ENCODE measurements at regions not wholly inside any gene's neighbourhood (a gene's known extent, or its start where the extent isn't known, plus 50 kb on each side); places are given as distances from the start of the nearest gene placed in this dataset.
"Not testable (repeated sequence)": the region's sequence is repeated elsewhere in the genome, so short reads cannot be mapped to it uniquely, and the experiment has no call there.

DNA sequence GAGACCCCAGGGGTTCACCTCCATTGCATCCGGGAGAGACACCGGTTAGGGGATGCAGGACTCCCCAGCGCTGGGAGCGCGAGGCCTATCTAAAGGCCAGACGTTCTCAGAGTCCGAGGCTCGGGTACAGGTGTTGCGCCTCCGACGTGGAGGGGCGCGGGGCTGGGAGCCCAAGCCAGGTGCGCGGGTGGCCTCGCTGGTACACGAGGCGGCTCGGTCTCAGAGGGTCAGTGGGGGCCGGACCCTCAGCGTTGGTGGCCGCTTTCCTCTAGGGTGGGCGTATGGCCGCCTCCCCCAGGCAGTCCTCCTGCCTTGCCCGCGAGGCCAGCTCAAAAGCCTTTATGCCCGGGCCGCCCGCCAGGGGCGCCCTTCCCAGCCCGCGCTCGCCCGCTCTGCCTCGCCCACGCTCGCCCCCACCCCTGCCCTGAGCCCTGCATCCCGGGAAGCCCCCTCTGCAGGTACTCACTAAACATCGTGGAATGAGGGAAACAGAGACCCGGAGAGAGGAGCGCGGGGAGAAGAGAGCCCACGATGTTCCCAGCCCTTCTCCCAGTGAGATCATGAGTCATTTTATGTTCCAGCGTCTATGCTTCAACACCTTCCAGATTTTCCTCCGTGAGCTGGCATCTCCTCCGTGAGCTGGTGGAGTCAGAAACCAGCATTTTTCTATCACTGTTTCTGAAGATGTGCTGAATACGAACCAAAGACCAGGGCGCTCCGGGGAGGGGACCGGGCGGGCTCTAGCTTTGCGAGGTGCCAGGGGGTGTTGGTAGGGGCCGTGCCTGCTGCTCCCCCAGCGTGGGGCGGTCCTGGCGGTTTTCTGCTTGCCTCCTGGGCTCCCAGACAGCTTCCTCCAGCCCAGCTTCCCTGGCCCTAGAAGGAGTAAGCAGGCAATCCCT is 73.8 kb downstream of the DIO3 start:
- no peak for DNase-seq

DNA sequence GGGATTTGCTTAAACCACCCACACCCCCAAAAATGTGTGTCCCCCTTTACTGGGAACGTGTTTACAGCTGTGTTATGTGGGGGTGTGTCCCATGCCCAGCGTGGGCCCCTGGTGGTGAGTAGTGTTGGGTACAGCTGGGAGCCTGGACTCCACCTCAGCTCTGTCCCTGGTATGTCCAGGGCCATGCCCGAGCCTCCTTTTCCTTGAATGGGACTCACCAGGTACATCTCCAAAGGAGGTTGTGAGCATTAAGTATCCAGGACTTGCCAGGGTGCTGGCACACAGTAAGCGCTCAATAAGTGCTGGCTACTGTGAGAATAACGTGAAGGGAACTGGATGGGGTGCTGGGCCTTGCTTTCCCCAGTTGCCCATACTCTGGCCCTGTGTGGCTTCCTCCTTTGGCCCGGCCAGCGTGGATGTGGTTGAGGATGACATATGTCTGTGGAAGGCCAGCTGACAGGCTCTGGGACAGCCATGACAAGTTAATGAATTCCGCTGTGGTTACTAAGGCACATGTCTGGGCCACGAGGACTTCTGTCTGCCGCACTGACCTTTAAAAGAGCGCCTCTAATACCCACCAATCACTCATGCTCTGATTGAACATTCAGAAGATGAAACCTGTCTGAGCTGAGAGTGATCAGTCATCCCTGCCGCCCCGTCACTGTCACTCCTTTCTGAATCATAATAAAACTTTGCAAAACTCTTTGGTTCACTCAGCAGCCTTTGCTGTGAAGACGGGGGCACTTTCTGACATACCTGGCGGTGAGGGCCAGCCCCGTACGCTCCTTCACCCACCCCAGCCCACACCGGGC is 74.7 kb downstream of the DIO3 start:
- no peak for DNase-seq

DNA sequence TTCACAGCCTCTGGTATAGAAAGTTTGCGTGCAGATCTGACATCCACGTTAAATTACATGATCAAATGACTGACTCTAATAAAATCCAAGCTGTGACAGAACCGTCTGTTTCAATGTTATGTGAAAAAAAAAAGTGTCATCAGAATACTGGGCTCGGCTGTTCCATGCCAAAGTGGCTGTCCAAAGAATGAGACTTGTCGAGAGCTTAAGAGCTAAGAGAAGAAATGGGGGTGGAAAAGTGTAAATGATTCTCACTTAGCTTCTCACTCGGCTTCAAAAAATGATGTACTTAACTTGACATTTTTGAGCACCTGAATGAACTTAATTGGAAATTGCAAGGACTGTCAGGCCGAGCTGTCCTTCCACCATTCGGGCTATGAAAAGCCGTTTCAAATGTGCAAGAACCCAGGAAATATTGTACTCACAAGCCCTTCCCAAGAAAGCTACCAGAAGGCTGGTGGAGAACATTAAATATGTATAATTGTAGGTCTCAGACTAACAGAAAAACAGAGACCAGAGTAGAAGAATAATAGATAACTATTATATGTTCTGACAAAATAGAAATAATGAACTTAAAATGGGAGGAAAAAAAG is 78.0 kb downstream of the DIO3 start:
- DNase-seq: no peak

DNA sequence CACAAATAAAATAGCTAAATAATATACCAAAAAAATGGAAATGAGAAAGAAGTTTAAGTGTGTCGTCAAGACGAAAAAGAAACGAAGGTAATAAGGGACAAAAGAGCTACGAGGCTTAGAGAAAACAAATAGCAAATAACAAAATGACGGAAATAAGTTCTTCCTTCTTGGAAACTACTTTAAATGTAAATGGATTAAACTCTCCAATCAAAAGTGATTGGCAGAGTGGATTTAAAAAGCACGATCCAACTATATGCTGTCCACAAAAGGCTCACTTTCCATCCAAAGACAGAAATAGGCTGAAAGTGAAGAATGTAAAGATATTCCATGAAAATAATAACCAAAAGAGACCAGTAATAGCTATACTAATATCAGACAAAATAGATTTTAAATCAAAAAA is 82.4 kb downstream of the DIO3 start:
- no peak for DNase-seq

DNA sequence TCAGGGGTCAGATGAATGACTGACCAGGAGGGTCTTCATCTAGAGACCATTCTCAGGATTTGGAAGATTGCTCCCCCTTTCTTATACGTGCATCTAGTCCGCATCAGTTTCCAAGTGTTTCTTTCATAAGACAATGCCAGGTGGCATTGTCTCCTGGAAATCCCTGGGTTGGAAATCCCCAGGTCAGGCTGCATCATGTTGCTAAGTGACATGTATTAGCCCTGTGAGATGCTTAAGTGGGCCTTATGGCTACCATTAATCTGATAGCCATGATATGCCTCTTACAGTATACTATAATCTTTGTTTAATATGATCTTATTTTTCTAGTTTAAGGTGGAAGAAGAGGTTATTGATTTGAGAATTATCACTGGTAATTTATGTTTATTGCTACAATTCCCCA is 92.8 kb downstream of the DIO3 start:
- DNase-seq: no peak

DNA sequence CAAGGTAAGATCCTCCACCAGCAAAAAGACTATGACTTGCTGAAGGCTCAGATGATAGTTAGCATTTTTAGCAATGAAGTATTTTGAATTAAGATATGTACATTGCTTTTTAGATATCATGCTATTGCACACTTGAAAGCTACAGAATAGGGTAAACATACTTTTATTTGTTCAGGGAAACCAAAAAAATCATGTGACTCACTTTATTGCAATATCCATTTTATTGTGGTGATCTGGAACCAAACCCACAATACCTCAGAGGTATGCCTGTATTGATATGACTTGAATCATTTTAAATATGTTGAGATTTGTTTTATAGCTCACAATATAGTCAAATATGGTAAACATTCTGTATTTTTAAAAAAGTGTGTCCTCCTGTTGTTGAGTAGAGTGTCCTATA is 96.1 kb downstream of the DIO3 start:
- DNase-seq: no peak

DNA sequence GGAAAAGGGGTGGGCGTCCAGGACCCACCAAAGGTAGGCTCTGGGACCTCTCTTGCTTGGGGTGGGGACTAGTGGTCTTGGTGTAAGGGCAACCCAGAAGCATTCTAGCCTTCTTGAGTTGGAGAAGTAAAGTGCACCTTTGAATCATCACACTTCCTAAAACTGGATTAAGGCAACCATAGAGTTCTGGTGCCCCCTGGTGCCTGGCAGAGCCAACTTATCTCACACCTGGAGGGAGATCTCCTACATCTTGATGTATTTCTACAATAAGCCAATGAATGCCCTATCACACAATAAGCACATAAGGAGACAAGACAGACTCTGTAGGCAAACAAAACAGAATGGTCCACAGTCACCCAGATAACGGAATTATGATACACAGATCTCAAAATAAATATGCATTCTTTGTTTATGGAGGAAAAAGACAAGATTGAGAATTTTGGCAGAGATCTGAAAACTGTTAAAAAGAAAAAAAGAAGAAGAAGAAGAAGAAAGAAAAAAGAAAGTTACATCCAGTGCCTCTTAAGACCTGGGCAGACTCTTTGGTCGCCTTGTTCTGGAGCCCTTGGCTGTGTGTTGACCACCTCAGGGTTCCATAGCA is 95.9 kb upstream of the PPP2R5C start:
- DNase-seq: no peak

DNA sequence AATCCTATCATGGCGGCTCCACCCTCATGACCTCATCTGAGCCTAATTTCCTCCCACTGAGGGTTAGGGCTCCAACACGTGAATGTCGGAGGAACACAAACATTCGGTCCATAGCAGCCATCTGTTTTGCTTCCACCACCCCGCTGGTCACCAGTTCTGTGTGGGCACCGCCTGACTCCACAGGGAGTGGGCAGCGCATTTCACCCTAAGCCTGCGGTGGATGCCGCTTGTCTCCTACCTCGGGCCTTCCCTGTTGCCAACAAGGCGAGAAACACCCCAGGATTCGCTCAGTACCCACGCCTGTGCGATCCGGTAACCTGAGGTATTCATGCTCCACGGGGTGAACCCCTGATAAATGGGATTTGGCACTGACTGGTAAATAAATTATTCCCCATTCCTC is 95.2 kb upstream of the PPP2R5C start:
- DNase-seq: no peak

DNA sequence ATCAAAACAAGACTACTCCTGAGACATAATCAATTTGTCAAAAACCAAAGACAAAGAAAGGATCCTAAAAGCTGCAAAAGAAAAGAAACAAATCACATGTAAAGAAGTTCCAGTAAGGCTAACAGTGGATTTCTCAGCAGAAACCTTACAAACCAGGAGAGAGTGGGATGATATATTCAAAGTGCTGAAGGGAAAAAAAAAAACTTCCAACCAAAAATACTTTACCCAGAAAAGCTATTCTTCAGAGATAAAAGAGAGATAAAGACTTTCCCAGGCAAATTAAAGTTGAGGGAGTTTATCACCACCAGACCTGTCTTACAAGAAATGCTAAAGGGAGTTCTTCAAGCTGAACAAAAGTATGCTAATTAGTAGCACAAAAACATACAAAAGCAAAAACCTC is 91.9 kb upstream of the PPP2R5C start:
- no peak for DNase-seq

DNA sequence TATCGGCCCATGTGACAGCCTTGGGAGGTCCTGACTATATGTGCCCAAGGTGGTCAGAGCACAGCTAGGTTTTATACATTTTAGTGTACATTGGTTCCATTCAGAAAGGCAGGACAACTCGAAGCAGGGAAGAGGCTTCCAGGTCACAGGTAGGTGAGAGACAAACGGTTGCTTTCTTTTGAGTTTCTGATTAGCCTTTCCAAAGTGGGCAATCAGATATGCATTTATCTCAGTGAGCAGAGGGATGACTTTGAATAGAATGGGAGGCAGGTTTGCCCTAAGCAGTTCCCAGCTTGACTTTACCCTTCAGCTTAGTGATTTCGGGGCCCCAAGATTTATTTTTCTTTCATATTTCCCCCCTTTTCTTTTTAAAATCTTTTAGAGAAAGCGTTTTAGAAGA is 87.6 kb upstream of the PPP2R5C start:
- no peak for DNase-seq

DNA sequence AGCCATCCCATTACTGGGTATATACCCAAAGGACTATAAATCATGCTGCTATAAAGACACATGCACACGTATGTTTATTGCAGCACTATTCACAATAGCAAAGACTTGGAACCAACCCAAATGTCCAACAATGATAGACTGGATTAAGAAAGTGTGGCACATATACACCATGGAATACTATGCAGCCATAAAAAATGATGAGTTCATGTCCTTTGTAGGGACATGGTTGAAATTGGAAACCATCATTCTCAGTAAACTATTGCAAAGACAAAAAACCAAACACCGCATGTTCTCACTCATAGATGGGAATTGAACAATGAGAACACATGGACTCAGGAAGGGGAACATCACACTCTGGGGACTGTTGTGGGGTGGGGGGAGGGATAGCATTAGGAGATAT is 85.7 kb upstream of the PPP2R5C start:
- not testable (repeated sequence) for DNase-seq

DNA sequence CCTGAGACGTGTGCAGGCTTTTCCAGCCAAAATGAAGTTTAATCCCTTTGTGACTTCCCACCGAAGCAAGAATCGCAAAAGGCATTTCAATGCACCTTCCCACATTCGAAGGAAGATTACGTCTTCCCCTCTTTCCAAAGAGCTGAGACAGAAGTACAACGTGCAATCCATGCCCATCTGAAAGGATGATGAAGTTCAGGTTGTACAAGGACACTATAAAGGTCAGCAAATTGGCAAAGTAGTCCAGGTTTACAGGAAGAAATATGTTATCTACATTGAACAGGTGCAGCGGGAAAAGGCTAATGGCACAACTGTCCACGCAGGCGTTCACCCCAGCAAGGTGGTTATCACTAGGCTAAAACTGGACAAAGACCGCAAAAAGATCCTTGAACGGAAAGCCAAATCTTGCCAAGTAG is 83.6 kb upstream of the PPP2R5C start:
- not testable (repeated sequence) for DNase-seq

DNA sequence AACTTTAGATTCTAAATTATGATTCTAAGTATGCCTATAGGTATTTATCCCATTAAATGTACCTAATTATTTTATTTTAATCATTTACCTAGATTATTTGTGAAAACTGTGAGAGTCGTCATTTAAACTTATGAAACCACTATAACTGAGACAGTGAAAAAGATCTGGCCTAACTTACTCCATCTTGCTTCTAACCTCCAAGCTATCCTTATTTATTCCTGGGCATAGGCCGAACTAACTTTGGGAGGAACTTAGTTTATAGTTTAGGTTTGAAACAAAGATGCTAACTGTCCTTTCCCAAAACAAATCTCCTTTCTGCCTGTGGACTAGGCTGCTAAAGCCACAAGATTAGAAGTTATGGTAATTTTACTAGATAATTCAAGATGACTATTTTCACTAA is 79.7 kb upstream of the PPP2R5C start:
- DNase-seq: no peak

DNA sequence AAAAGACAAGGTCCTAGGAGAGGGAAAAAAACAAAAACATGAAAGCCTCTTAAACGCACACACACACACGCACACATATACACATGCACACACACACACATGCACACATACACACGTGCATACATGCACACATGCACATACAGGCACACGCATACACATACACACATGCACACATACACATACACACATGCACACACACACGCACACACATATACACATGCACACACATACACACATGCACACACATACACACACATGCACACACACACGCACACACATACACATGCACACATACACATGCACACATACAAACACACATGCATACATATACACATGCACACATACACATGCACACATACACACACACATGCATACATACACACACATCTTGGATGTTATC is 78.1 kb upstream of the PPP2R5C start:
- no peak for DNase-seq

DNA sequence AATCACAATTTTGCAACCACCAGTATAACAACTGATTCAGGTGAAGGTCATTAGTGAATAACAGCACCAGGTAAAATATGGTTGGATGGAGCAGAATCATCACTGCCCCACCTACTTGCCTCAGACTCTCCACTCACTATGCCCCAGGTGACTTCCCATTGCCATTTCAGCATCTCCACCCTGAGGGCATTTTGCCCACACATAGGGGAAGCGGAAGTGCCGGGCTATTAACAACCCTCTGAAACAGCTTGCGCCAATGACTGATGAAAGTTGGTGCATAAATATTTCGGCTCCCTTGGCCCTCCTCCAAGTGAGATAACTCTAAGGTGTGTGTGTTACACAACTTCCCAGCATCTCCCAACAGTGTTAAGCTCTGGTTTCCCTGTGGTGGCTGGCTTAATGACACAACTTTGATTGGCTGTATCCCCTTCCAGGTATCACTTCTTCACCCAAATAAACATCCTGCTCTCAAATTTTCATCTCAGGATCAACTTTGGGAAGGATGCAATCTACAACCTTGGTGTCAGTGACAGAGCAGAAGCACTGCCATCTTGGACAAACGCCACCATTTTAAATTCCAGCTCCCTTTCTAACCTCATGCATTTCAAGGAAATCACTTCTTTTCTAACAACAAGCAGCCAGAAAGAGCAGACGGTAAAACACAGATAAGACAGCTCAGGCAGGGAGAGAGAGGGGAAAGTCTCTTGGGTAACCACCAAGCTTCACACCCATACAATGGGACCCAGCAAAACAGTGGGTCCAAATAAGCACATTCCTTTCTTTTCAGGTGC is 73.6 kb upstream of the PPP2R5C start:
- no peak for DNase-seq

DNA sequence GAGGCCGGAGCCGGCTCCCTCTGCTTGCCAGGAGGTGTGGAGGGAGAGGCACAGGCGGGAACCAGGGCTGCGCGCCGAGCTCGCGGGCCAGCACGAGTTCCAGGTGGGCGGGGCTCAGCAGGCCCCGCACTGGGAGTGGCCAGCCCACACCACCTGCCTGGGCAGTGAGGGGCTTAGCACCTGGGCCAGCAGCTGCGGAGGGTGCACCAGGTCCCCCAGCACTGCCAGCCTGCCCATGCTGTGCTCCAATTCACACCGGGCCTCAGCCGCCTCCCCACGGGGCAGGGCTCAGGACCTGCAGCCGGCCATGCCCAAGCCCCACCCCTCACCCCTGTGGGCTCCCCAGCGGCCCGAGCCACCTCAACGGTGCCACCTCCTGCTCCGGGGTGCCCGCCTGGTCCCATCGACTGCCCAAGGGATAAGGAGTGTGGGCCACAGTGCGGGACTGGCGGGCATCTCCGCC is 72.4 kb upstream of the PPP2R5C start:
- DNase-seq: no peak

DNA sequence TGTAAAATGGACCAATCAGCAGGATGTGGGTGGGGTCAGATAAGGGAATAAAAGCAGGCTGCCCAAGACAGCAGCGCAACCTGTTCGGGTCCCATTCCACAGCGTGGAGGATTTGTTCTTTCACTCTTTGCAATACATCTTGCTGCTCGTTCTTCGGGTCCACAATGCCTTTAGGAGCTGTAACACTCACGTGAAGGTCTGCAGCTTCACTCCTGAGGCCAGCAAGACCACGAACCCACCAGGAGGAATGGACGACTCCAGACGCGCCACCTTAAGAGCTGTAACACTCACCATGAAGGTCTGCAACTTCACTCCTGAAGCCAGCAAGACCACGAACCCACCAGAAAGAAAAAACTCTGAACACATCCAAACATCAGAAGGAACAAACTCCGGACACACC is 71.5 kb upstream of the PPP2R5C start:
- not testable (repeated sequence) for DNase-seq

DNA sequence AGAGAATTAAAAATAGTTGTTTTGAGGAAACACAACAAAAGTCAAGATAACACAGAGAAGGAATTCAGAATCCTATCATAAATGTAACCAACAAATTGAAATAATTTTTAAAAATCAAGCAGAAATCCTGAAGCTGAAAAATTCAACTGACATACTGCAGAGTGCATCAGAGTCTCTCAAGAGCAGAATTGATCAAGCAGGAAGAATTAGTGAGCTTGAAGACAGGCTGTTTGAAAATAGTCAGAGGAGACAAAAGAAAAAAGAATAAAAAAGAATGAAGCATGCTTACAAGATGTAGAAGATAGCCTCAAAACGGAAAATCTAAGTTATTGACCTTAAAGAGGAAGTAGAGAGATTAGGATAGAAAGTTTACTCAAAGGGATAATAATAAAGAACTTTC is 65.8 kb upstream of the PPP2R5C start:
- no peak for DNase-seq

DNA sequence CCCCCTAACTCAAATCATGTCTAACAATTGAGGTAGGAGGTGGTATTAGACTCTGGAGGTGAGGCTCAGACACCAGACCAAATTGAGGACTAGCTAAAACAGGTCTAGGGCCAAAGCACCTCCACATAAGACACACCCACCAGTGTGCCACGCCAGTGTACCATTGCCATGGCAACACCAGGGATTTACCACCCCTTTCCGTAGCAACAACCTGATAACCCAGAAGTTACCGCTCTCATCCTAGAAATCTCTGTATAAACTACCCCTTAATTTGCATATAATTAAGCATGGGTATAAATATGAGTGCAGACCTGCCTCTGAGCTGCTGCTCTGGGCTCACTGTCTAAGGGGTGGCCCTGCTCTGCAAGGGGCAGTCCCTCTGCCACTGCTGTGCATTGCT is 57.4 kb upstream of the PPP2R5C start:
- DNase-seq: no peak

DNA sequence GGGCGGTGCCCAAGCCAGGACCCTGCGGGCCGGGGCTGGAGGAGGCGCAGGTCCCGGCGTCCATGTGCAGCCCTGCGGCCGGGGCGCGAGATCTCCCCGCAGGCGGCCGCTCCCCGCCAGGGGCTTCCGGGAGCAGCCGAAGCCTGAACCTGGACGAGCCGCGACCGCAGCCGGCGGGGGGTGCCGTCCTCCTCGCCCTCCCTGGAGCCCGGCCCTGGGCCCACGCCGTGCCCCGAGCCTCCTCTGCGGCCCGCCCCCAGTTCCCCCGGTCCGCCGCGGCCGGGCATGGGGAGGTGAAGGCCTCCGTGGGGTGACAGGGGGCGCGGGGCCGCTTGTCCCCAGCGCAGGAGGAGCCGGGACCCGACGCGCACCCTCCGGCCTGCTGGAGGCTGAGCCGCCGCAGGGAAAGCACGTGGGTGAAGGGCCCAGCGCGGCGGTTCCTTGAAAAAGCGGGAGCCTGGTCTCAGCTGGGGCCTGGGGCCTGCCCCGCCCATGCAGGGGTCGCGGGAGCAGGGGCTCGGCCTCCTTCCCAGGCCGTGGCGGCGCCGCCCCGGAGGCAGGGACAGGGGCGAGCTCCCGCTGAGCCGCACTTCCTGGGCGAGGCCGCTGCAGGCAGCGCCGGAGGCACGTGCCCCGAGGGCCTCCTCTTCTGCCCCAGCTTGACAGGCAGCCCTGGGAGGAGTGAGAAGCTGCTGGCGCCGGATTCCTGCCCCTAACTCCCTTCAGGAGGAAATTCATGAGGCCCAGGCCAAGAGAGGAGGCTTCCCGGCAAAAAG is 55.6 kb upstream of the PPP2R5C start:
- DNase-seq: no peak

DNA sequence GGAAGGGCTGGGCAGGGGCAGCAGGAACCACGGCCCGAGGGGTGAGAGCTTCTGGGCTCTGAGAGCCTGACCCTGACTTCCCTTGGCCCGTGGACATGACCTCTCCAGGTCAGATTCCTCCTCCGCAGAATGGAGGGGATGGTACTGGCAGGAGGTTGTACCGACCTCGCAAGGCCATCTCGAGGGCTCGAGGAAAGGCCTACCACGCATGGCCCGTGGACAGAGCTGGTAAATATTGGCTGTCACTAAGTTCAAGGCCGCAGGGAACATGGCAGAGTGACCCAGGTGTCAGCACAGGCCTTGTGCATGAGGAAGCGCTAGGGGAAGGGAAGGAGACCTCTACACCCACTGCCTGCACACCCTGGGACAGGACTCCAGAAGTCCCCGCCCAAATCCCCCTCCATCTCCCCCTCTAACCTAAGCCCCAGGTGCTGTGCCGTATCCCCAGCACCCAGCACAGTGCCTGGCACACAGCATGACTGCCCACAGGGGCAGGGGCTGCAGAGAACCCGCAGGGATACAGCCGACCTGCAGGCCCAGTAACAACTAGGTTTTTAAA is 54.9 kb upstream of the PPP2R5C start:
- no peak for DNase-seq

All from NCI-H2081 treated with DMSO at 0.1 percent for 48 hours (cell line).